ENCODE measurements at regions not wholly inside any gene's neighbourhood (a gene's known extent, or its start where the extent isn't known, plus 50 kb on each side); places are given as distances from the start of the nearest gene placed in this dataset.

DNA sequence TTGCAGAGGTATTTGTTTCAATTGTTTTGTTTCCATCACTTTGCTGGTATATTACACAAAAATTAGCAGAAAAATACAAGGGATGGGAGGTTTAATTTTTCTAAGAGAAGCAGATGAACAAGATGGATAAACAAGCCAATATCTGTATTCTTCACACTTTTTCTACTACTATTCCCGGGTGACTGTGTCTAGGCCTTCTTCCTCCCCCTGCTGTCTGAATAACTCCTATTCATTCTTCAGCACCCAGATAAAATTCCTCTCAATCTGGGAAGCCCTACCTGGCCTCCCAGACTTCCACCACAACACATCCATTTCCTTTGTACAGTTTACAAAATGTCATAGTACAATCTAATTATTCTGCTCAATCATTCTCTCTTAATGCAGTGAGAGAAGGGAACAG lies 666.6 kb upstream of the TENM4 start:
- TF ChIP-seq POLR2A (IDR thresholded peaks at IDR 0.05; ENCODE audit: control extremely low read depth in 1 of 2, low read depth in 2 of 2, low read length in 2 of 2), result no peak
- TF ChIP-seq, protein P1, sequence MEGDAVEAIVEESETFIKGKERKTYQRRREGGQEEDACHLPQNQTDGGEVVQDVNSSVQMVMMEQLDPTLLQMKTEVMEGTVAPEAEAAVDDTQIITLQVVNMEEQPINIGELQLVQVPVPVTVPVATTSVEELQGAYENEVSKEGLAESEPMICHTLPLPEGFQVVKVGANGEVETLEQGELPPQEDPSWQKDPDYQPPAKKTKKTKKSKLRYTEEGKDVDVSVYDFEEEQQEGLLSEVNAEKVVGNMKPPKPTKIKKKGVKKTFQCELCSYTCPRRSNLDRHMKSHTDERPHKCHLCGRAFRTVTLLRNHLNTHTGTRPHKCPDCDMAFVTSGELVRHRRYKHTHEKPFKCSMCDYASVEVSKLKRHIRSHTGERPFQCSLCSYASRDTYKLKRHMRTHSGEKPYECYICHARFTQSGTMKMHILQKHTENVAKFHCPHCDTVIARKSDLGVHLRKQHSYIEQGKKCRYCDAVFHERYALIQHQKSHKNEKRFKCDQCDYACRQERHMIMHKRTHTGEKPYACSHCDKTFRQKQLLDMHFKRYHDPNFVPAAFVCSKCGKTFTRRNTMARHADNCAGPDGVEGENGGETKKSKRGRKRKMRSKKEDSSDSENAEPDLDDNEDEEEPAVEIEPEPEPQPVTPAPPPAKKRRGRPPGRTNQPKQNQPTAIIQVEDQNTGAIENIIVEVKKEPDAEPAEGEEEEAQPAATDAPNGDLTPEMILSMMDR (IDR thresholded peaks at IDR 0.05; ENCODE audit: control extremely low read depth in 1 of 3, insufficient read depth in 1 of 3, low read depth in 1 of 3, low read length in 3 of 3), result no peak
- no peak for TF ChIP-seq POLR2AphosphoS5 (IDR thresholded peaks at IDR 0.05; ENCODE audit: low read depth, low read length)
- no peak for TF ChIP-seq EZH2 (IDR thresholded peaks at IDR 0.05; ENCODE audit: low read depth, low read length, severe bottlenecking)

Measured in H1 (cell line).